Activated CD4-positive, alpha-beta T cell treated with anti-CD3 and anti-CD28 coated beads, Interleukin-2, amount 50 U/mL, for 24 hours (primary cell): ENCODE measurements at regions not wholly inside any gene's neighbourhood (a gene's known extent, or its start where the extent isn't known, plus 50 kb on each side); places are given as distances from the start of the nearest gene placed in this dataset.
"Not testable (repeated sequence)": the region's sequence is repeated elsewhere in the genome, so short reads cannot be mapped to it uniquely, and the experiment has no call there.

Experiments used
- DNase-seq, 2 donors: peaks; one replicate each; pipeline ENCODE4 v3.0.0-alpha.2; 2020; ENCODE audit warnings: low read depth in 1 of 2, low spot score in 1 of 2

GRCh38 chr5:135095871-135096270, 61.8 kb upstream of the PITX1 start:
- DNase-seq: no peak

- DNase-seq: no peak
These were observed 61.2 kb upstream of the PITX1 start for GRCh38 chr5:135095052-135095715.

- DNase-seq: no peak
These were observed 60.5 kb upstream of the PITX1 start for GRCh38 chr5:135094339-135095051.

GRCh38 chr5:135093483-135093882, 59.5 kb upstream of the PITX1 start:
- DNase-seq: not testable (repeated sequence)

GRCh38 chr5:135092476-135092875, 58.4 kb upstream of the PITX1 start:
- DNase-seq: no peak

DNA sequence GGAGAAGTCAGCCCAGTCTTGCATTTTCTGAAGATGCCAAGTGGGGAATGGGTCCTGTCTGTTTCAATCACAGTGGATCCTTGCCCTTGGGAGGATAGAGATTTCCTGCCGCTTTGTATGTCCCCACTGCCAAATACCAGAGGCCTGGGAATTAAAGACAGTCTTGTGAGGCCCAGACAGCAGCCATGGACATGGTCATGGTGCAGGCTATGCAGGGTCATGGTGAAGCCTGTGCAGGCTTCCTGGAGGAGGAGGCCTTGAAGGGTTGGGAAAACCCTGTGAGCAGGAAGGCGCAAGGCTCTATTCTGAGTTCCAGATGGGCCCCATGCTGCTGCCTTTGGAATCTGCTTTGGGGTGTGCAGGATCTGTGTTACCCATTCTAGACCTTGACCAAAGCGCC, 57.3 kb upstream of the PITX1 start:
- DNase-seq: no peak

- DNase-seq: no peak
These were observed 55.9 kb upstream of the PITX1 start for GRCh38 chr5:135089912-135090311.

DNA sequence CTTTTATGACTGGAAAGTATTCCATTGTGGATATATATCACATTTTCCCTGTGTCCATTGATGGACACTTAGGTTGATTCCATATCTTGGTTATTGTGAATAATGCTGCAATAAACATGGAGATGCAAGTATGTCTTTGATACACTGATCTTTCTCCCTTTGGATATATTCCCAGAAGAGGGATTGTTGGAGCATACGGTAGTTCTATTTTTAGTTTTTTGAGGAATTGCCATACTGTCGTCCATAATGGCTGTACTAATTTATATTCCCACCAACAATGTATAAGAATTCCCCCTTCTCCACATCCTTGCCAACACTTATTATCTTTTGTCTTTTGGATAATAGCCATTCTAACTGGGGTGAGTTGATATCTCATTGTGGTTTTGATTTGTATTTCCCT, 54.9 kb upstream of the PITX1 start:
- DNase-seq: no peak

DNA sequence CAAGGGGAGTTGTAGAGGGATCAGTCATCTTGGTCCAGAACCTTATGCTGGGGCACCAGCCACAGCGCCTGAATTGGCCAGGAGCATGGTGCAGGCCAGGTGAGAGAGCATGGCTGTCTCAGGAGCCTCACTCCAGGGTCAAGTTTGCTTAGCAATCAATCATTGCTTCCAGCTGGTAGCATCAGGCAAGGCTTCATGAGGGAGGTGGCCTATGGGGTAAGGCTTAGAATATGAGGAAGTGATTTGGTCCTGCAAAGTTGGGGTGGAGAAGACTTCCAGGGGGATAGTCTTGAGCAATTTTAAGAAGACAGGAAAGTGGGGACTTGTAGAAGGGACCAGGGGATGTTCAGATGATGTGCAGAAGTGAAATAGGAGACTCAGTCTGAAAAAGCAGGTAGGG, 53.9 kb upstream of the PITX1 start:
- DNase-seq: no peak

GRCh38 chr5:135085936-135086725, 52.1 kb upstream of the PITX1 start:
- no peak for DNase-seq

DNA sequence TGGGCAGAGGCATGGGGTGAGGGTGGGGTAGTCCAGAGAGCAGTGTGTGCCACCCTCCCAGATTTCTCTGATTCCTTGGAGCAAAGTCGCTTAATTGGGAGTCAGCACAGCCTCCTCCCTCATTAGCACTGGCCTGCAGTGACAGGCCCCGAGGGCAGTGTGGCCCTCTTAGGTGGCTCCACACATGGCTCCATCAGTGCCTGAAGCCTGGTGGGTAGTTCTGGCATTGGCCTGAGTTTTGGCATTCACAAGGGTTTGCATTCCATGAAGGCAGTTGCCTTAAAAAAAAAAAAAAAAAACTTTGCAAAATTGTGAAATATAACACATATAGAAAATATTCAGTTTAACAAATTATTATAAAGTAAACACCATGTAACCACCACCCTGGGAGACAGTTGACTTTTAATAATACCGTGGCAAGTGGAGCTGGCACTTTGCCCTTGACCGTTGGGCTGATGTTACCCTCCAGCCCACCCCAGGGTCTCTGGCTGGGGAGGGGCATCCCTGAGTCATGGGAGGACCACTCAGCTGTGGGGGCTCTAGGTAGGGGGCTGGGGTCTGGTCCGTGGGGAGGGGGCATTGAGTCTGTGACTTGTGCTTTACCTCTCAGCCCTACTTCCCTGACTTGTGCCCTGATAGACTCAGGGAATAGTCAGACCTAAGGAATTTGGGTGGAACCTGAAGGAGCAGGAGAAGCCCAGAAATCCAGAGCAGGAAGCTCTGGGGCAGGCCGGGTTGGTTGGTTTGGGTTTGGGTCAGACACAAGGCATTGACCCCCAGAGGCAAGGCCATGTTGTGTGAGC, 51.3 kb upstream of the PITX1 start:
- DNase-seq: no peak
